SU-DHL-6 (cell line): ENCODE measurements at regions not wholly inside any gene's neighbourhood (a gene's known extent, or its start where the extent isn't known, plus 50 kb on each side); places are given as distances from the start of the nearest gene placed in this dataset.

Source experiments
- H2AFZ ChIP-seq: fragments of 200-600 bp; sonication (generic); 2 replicates; pipeline ENCODE4 v1.6.1; 2014; ENCODE audit warnings: low read depth, mild to moderate bottlenecking, moderate library complexity, mixed read lengths, antibody characterized with exemption, low read length; ENCODE audit not compliant: severe bottlenecking
- H3F3A ChIP-seq: fragments of 200-600 bp; shearing (Covaris generic); 2 replicates; pipeline ENCODE4 v1.6.0; 2016; ENCODE audit warnings: antibody characterized with exemption, mild to moderate bottlenecking; ENCODE audit not compliant: insufficient read depth
- H3K27ac ChIP-seq: fragments of 200-600 bp; sonication (generic); 2 replicates; pipeline ENCODE4 v1.5.1; 2016; ENCODE audit warnings: low read depth, mild to moderate bottlenecking, low read length, moderate library complexity, mixed read lengths
- H3K27me3 ChIP-seq: fragments of 200-600 bp; sonication (generic), shearing (Covaris generic); 2 replicates; pipeline ENCODE4 v1.6.0; 2014; ENCODE audit warnings: mild to moderate bottlenecking, low read length
- H3K36me3 ChIP-seq: fragments of 200-600 bp; sonication (generic); 2 replicates; pipeline ENCODE4 v1.6.1; 2014; ENCODE audit warnings: mild to moderate bottlenecking, low read length, mixed read lengths
- H3K4me2 ChIP-seq: fragments of 300-600, 200-600 bp; shearing (Covaris generic), sonication (generic); 2 replicates; pipeline ENCODE4 v1.6.0; 2014; ENCODE audit warnings: low read length, low read depth, mild to moderate bottlenecking; ENCODE audit not compliant: poor library complexity, severe bottlenecking
- H3K4me3 ChIP-seq: fragments of 200-600 bp; sonication (generic); 2 replicates; pipeline ENCODE4 v1.5.1; 2014; ENCODE audit warnings: antibody characterized with exemption, low read length, mild to moderate bottlenecking, mixed read lengths; ENCODE audit not compliant: insufficient read depth, poor library complexity, severe bottlenecking
- H3K79me2 ChIP-seq: fragments of 200-600 bp; sonication (generic); 2 replicates; pipeline ENCODE4 v1.6.1; 2014; ENCODE audit warnings: mild to moderate bottlenecking, low read length, moderate library complexity; ENCODE audit not compliant: insufficient read depth
- H3K9ac ChIP-seq: fragments of 200-600 bp; sonication (generic); 2 replicates; pipeline ENCODE4 v1.7.0; 2014; ENCODE audit warnings: mild to moderate bottlenecking, low read length
- H3K9me2 ChIP-seq: fragments of 200-600 bp; sonication (generic); replicated peaks from 2 replicates; pipeline ENCODE4 v1.6.1; 2014; ENCODE audit warnings: low read length; ENCODE audit not compliant: insufficient read depth
- H3K9me3 ChIP-seq: fragments of 200-600 bp; sonication (generic); 2 replicates; pipeline ENCODE4 v1.6.1; 2014; ENCODE audit warnings: low read length, mixed read lengths; ENCODE audit not compliant: insufficient read depth
- H4K20me1 ChIP-seq: fragments of 200-600 bp; sonication (generic); 2 replicates; pipeline ENCODE4 v1.6.1; 2014; ENCODE audit warnings: low read depth, mild to moderate bottlenecking, antibody characterized with exemption, low read length, moderate library complexity, mixed read lengths
- EZH2phosphoT487 ChIP-seq: fragments of 200-600 bp; sonication (generic), shearing (Covaris generic); conservative IDR thresholded peaks from 2 replicates; pipeline ENCODE4 v1.6.1; 2018; ENCODE audit warnings: mild to moderate bottlenecking, antibody characterized with exemption, low read length, moderate library complexity, mixed read lengths
- TF ChIP-seq, protein P1 (sequence below): fragments of 200-600 bp; sonication (generic); IDR thresholded peaks from one replicate; pipeline ENCODE4 v1.5.1; 2017; ENCODE audit warnings: antibody characterized with exemption, mild to moderate bottlenecking, low read length, moderate library complexity; ENCODE audit not compliant: insufficient read depth, poor library complexity, severe bottlenecking

- Histone ChIP-seq H3K9me3 (no peaks in the 10 kb centered on the region), H3K4me2 (no peak overlapping the region)
Observed at GRCh38 chr1:82453511-82454185, 652.9 kb downstream of the ADGRL2 start.

DNA sequence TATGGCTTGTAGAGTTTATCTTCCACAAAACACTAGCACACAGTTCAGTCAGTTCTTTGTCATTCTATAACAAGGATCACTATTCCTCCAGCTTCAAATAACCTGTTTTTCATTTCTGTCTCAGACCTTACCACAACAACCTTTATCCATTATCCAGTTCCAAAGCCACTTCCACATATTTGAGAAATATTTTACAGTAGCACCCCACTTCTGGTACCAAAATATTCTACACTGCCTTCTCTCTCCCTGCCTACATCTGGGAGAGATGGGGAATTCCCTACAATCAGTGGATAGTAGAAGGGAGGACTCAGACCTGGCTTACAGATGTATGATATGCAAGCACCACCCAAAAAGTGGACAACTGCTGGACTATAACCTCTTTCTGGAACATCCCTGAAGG is 651.4 kb downstream of the ADGRL2 start:
- H2AFZ ChIP-seq, result no peak overlapping the region
- H3K79me2 ChIP-seq, result no peaks in the 10 kb centered on the region
- H3K9me2 ChIP-seq, result no peaks in the 10 kb centered on the region
- H3K27ac ChIP-seq, result no peak overlapping the region
- H3K9ac ChIP-seq, result no peak overlapping the region
- no peak overlapping the region for H3K4me2 ChIP-seq
- no peak overlapping the region for H3K4me3 ChIP-seq
- no peaks in the 10 kb centered on the region for H3K9me3 ChIP-seq
- TF ChIP-seq, protein P1, sequence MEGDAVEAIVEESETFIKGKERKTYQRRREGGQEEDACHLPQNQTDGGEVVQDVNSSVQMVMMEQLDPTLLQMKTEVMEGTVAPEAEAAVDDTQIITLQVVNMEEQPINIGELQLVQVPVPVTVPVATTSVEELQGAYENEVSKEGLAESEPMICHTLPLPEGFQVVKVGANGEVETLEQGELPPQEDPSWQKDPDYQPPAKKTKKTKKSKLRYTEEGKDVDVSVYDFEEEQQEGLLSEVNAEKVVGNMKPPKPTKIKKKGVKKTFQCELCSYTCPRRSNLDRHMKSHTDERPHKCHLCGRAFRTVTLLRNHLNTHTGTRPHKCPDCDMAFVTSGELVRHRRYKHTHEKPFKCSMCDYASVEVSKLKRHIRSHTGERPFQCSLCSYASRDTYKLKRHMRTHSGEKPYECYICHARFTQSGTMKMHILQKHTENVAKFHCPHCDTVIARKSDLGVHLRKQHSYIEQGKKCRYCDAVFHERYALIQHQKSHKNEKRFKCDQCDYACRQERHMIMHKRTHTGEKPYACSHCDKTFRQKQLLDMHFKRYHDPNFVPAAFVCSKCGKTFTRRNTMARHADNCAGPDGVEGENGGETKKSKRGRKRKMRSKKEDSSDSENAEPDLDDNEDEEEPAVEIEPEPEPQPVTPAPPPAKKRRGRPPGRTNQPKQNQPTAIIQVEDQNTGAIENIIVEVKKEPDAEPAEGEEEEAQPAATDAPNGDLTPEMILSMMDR, result no peak
- TF ChIP-seq EZH2phosphoT487, result no peak
- H3F3A ChIP-seq, result no peaks in the 10 kb centered on the region
- H4K20me1 ChIP-seq, result no peaks in the 10 kb centered on the region
- no peaks in the 10 kb centered on the region for H3K36me3 ChIP-seq
- no peaks in the 10 kb centered on the region for H3K27me3 ChIP-seq

More at GRCh38 chr1:82453511-82454185, 652.9 kb downstream of the ADGRL2 start:
- Histone ChIP-seq H2AFZ (no peak overlapping the region), H4K20me1 (no peaks in the 10 kb centered on the region), H3K27me3 (no peaks in the 10 kb centered on the region), H3K27ac (no peak overlapping the region), H3K79me2 (no peaks in the 10 kb centered on the region), H3F3A (no peaks in the 10 kb centered on the region), H3K9me2 (no peaks in the 10 kb centered on the region), H3K4me3 (no peak overlapping the region), H3K36me3 (no peaks in the 10 kb centered on the region), H3K9ac (no peak overlapping the region)
- TF ChIP-seq, protein P1, result no peak
- TF ChIP-seq EZH2phosphoT487, result no peak

DNA sequence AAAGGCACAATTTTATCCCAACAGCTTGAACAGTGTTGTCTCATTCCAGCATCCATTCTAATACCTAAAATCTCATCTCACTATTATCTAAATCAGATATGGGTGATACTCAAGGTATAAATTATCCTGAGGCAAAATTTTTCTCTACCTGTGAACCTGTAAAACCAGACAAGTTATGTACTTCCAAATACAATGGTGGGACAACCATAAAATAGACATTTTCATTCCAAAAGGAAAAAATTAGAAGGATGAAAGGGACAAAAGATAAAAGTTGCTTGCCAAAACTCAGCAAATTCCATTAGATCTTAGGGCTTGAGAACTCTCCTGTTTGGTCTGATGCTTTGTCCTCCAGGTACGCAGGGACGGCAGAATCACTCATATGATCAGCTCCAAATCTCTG is 650.5 kb downstream of the ADGRL2 start:
- Histone ChIP-seq H3K27ac (no peak overlapping the region), H3K9me3 (no peaks in the 10 kb centered on the region), H3K9me2 (no peaks in the 10 kb centered on the region), H2AFZ (no peak overlapping the region), H3K27me3 (no peaks in the 10 kb centered on the region), H3K9ac (no peak overlapping the region), H4K20me1 (no peaks in the 10 kb centered on the region), H3F3A (no peaks in the 10 kb centered on the region), H3K36me3 (no peaks in the 10 kb centered on the region), H3K4me2 (no peak overlapping the region), H3K79me2 (no peaks in the 10 kb centered on the region), H3K4me3 (no peak overlapping the region)
- TF ChIP-seq, protein P1, result no peak
- TF ChIP-seq EZH2phosphoT487, result no peak
